SK-N-MC (cell line): ENCODE measurements at regions not wholly inside any gene's neighbourhood (a gene's known extent, or its start where the extent isn't known, plus 50 kb on each side); places are given as distances from the start of the nearest gene placed in this dataset.

ENCODE experiments used
- DNase-seq: peaks from one replicate; pipeline ENCODE4 v3.0.0-alpha.2; 2011; ENCODE audit warnings: low read depth, low spot score
- H3K27ac ChIP-seq: fragments of 200-600 bp; sonication (generic); 2 replicates; pipeline ENCODE4 v1.5.1; 2016; ENCODE audit warnings: mixed run types
- H3K36me3 ChIP-seq: fragments of 200-600 bp; sonication (generic); 2 replicates; pipeline ENCODE4 v1.6.1; 2017; ENCODE audit warnings: antibody characterized with exemption, low read length, mixed read lengths; ENCODE audit not compliant: insufficient read depth
- H3K4me3 ChIP-seq: fragments of 200-600 bp; sonication (generic); 2 replicates; pipeline ENCODE4 v1.5.1; 2016
- H3K9ac ChIP-seq: fragments of 200-600 bp; sonication (generic); 2 replicates; pipeline ENCODE4 v1.8.0; 2017; ENCODE audit warnings: mixed run types, mixed read lengths; ENCODE audit not compliant: insufficient read length
- H3K9me3 ChIP-seq: fragments of 200-600 bp; sonication (generic); 2 replicates; pipeline ENCODE4 v1.6.1; 2017; ENCODE audit warnings: low read depth, mild to moderate bottlenecking, antibody characterized with exemption, low read length, moderate library complexity, mixed read lengths
- EZH2 ChIP-seq: fragments of 200-600 bp; sonication (generic); IDR thresholded peaks from one replicate; pipeline ENCODE4 v1.6.1; 2017; ENCODE audit warnings: antibody characterized with exemption
- FOXP2 ChIP-seq: optimal IDR thresholded peaks from 2 replicates; pipeline ENCODE3; 2011; ENCODE audit warnings: mild to moderate bottlenecking, moderate library complexity; ENCODE audit not compliant: insufficient read depth; ENCODE audit errors: extremely low read length, control extremely low read depth
- POLR2AphosphoS5 ChIP-seq: IDR thresholded peaks from 2 replicates; pipeline ENCODE4 v1.6.1; 2012; ENCODE audit warnings: mild to moderate bottlenecking, low read depth, low read length, borderline replicate concordance

GRCh38 chr20:40600441-40601219 is 88.4 kb downstream of the MAFB start:
- Histone ChIP-seq H3K9ac (no peak overlapping the region), H3K27ac (no peak overlapping the region), H3K9me3 (no peaks in the 10 kb centered on the region), H3K36me3 (no peaks in the 10 kb centered on the region), H3K4me3 (no peak overlapping the region)
- TF ChIP-seq FOXP2 (no peak), POLR2AphosphoS5 (no peak), EZH2 (no peak)
- no peak for DNase-seq

GRCh38 chr20:40599987-40600386 is 89.0 kb downstream of the MAFB start:
- no peaks in the 10 kb centered on the region for H3K9me3 ChIP-seq
- H3K4me3 ChIP-seq, result no peak overlapping the region
- DNase-seq, result no peak
- no peak overlapping the region for H3K9ac ChIP-seq
- H3K36me3 ChIP-seq, result no peaks in the 10 kb centered on the region
- TF ChIP-seq EZH2, result no peak
- no peak for TF ChIP-seq POLR2AphosphoS5
- no peak for TF ChIP-seq FOXP2
- H3K27ac ChIP-seq, result no peak overlapping the region

GRCh38 chr20:40592941-40593340 is 96.1 kb downstream of the MAFB start:
- no peaks in the 10 kb centered on the region for H3K9me3 ChIP-seq
- H3K27ac ChIP-seq, result no peak overlapping the region
- no peak for DNase-seq
- no peak overlapping the region for H3K9ac ChIP-seq
- no peak for TF ChIP-seq FOXP2
- TF ChIP-seq EZH2, result no peak
- TF ChIP-seq POLR2AphosphoS5, result no peak
- no peaks in the 10 kb centered on the region for H3K36me3 ChIP-seq
- H3K4me3 ChIP-seq, result no peak overlapping the region

- no peak overlapping the region for H3K27ac ChIP-seq
- DNase-seq, result no peak
Measured at GRCh38 chr20:40591536-40591935, 97.5 kb downstream of the MAFB start.

GRCh38 chr20:40591119-40591518 is 97.9 kb downstream of the MAFB start:
- Histone ChIP-seq H3K36me3 (no peaks in the 10 kb centered on the region), H3K9me3 (no peaks in the 10 kb centered on the region), H3K27ac (no peak overlapping the region), H3K4me3 (no peak overlapping the region), H3K9ac (no peak overlapping the region)
- no peak for TF ChIP-seq FOXP2
- TF ChIP-seq EZH2, result no peak
- no peak for TF ChIP-seq POLR2AphosphoS5
- no peak for DNase-seq

More at GRCh38 chr20:40591536-40591935, 97.5 kb downstream of the MAFB start:
- Histone ChIP-seq H3K36me3 (no peaks in the 10 kb centered on the region), H3K4me3 (no peak overlapping the region), H3K9ac (no peak overlapping the region), H3K9me3 (no peaks in the 10 kb centered on the region)
- TF ChIP-seq POLR2AphosphoS5 (no peak), EZH2 (no peak), FOXP2 (no peak)

- TF ChIP-seq FOXP2 (no peak), EZH2 (no peak)
- Histone ChIP-seq H3K9me3 (no peaks in the 10 kb centered on the region), H3K36me3 (no peaks in the 10 kb centered on the region), H3K27ac (no peak overlapping the region), H3K9ac (no peak overlapping the region), H3K4me3 (no peak overlapping the region)
- DNase-seq, result no peak
Measured at GRCh38 chr20:40589581-40589980, 99.5 kb downstream of the MAFB start.

GRCh38 chr20:40588891-40589290 is 100.1 kb downstream of the MAFB start:
- Histone ChIP-seq H3K9ac (no peak overlapping the region), H3K36me3 (no peaks in the 10 kb centered on the region), H3K27ac (no peak overlapping the region), H3K9me3 (no peaks in the 10 kb centered on the region), H3K4me3 (no peak overlapping the region)
- no peak for DNase-seq
- TF ChIP-seq EZH2, result no peak
- no peak for TF ChIP-seq POLR2AphosphoS5
- TF ChIP-seq FOXP2, result no peak

GRCh38 chr20:40587038-40587437 is 102.0 kb downstream of the MAFB start:
- H3K9me3 ChIP-seq, result no peaks in the 10 kb centered on the region
- no peak overlapping the region for H3K27ac ChIP-seq
- no peak overlapping the region for H3K9ac ChIP-seq
- DNase-seq, result no peak
- no peaks in the 10 kb centered on the region for H3K36me3 ChIP-seq
- TF ChIP-seq EZH2 (no peak), POLR2AphosphoS5 (no peak), FOXP2 (no peak)
- H3K4me3 ChIP-seq, result no peak overlapping the region

GRCh38 chr20:40584130-40584809 is 104.8 kb downstream of the MAFB start:
- DNase-seq, result no peak
- Histone ChIP-seq H3K9ac (no peak overlapping the region), H3K27ac (no peak overlapping the region), H3K36me3 (no peaks in the 10 kb centered on the region), H3K9me3 (no peaks in the 10 kb centered on the region), H3K4me3 (no peak overlapping the region)
- no peak for TF ChIP-seq FOXP2
- no peak for TF ChIP-seq EZH2
- no peak for TF ChIP-seq POLR2AphosphoS5
